ENCODE measurements at regions not wholly inside any gene's neighbourhood (a gene's known extent, or its start where the extent isn't known, plus 50 kb on each side); places are given as distances from the start of the nearest gene placed in this dataset.

DNA sequence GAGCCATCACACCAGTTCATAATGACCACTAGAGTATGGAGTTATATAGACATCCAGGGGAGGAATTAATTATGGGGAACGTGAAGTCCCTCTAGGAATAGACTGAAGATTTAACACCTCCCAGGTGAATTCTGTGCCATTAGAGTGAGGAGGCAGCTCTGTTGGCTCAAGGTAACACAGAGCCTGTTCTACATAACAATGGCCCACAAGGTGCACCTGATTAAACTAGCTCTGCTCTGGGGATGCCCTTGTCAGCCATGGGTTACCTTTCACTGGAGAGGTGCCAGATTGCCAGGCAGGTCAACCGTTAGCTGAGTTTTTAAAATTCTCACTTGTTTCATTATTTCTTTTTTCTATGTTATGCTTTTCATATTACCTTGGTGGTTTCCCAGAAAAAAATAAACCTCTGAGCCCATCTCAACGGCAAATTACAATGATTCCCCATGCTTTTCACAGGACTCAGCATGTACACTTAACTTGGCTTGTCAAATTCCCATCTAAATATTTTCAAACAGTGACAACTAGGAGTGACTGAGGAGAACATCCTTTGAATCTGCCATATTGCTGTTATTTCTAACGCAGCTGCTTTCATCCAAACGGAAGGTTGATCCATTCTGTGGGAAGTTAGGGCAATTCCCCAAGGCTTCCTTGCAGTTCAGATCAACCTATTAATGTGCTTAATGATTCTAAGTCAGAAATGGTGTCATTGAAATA lies 512.9 kb downstream of the MCTP2 start:
- TF ChIP-seq, protein P1, sequence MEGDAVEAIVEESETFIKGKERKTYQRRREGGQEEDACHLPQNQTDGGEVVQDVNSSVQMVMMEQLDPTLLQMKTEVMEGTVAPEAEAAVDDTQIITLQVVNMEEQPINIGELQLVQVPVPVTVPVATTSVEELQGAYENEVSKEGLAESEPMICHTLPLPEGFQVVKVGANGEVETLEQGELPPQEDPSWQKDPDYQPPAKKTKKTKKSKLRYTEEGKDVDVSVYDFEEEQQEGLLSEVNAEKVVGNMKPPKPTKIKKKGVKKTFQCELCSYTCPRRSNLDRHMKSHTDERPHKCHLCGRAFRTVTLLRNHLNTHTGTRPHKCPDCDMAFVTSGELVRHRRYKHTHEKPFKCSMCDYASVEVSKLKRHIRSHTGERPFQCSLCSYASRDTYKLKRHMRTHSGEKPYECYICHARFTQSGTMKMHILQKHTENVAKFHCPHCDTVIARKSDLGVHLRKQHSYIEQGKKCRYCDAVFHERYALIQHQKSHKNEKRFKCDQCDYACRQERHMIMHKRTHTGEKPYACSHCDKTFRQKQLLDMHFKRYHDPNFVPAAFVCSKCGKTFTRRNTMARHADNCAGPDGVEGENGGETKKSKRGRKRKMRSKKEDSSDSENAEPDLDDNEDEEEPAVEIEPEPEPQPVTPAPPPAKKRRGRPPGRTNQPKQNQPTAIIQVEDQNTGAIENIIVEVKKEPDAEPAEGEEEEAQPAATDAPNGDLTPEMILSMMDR (IDR thresholded peaks at IDR 0.05; ENCODE audit: borderline replicate concordance, extremely low read depth, low read length, poor library complexity, severe bottlenecking), result no peak
- no peak for TF ChIP-seq EZH2 (IDR thresholded peaks at IDR 0.05; ENCODE audit: borderline replicate concordance, low read depth, low read length, severe bottlenecking)
